GM21786 (cell line): ENCODE measurements at regions not wholly inside any gene's neighbourhood (a gene's known extent, or its start where the extent isn't known, plus 50 kb on each side); places are given as distances from the start of the nearest gene placed in this dataset.

Source experiments
- ATAC-seq: cut with Tn5 transposase; IDR thresholded peaks from one replicate; pipeline ENCODE4 v1.9.1; 2021; ENCODE audit not compliant: unreplicated experiment

- ATAC-seq = no peak
Measured at GRCh38 chr5:88401686-88402085, 133.0 kb upstream of the TMEM161B start.

GRCh38 chr5:88401228-88401627 lies 132.6 kb upstream of the TMEM161B start:
- no peak for ATAC-seq

- ATAC-seq = no peak
Measured at GRCh38 chr5:88399561-88399960, 130.9 kb upstream of the TMEM161B start.

GRCh38 chr5:88398316-88398715 lies 129.7 kb upstream of the TMEM161B start:
- no peak for ATAC-seq

GRCh38 chr5:88396751-88397281 lies 128.2 kb upstream of the TMEM161B start:
- no peak for ATAC-seq

GRCh38 chr5:88396000-88396535 lies 127.4 kb upstream of the TMEM161B start:
- no peak for ATAC-seq

- no peak for ATAC-seq
Measured at GRCh38 chr5:88395264-88395663, 126.6 kb upstream of the TMEM161B start.

- ATAC-seq = no peak
Measured at GRCh38 chr5:88394536-88395175, 126.0 kb upstream of the TMEM161B start.

GRCh38 chr5:88393716-88394535 lies 125.3 kb upstream of the TMEM161B start:
- no peak for ATAC-seq

GRCh38 chr5:88393042-88393441 lies 124.4 kb upstream of the TMEM161B start:
- ATAC-seq = no peak

GRCh38 chr5:88391991-88392390 lies 123.3 kb upstream of the TMEM161B start:
- ATAC-seq = no peak

GRCh38 chr5:88391116-88391515 lies 122.5 kb upstream of the TMEM161B start:
- ATAC-seq = no peak

- no peak for ATAC-seq
Measured at GRCh38 chr5:88390481-88390880, 121.8 kb upstream of the TMEM161B start.

- no peak for ATAC-seq
Measured at GRCh38 chr5:88390096-88390441, 121.4 kb upstream of the TMEM161B start.

GRCh38 chr5:88389338-88390095 lies 120.9 kb upstream of the TMEM161B start:
- no peak for ATAC-seq

- no peak for ATAC-seq
Measured at GRCh38 chr5:88388476-88389337, 120.1 kb upstream of the TMEM161B start.

- ATAC-seq = no peak
Measured at GRCh38 chr5:88384886-88385285, 116.2 kb upstream of the TMEM161B start.

GRCh38 chr5:88380332-88380731 lies 111.7 kb upstream of the TMEM161B start:
- no peak for ATAC-seq

- ATAC-seq = no peak
Measured at GRCh38 chr5:88377705-88378656, 109.3 kb upstream of the TMEM161B start.
